LHCN-M2 (cell line): ENCODE measurements at regions not wholly inside any gene's neighbourhood (a gene's known extent, or its start where the extent isn't known, plus 50 kb on each side); places are given as distances from the start of the nearest gene placed in this dataset.

Source experiments
- DNase-seq: peaks from one replicate; pipeline ENCODE4 v3.0.0-alpha.2; 2012; ENCODE audit warnings: low read depth

DNA sequence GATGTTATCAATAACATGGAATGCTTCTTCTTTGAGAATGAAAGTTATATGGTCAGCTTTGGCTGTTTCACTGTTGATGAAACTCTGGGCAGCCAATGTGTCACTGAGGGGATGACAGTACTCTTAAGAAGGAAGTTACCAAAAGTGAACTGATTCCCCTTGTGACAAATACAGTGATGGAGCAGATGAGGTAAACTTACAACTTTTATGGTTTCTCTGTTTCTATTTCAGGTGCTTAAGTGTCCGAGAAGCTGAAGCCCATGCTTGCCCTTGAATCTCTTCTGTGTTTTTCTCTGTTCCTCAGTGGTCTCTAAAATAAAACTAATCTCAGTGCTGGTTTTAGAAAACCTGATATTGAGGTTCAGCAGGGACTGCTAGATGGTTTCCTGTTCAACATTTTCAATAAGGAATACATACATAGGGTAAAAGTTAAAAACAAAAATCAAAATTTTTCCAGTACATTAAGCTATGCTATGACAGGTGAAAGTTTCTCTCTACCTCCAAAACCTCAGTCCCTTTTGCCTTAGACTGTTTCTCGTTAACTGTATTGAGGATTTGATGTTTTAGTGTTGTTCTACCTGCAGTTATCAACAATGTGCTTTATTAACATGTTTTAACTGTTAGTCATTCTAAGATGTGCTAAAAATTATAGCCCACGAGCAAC, 454.4 kb upstream of the ADGRL4 start:
- no peak for DNase-seq

GRCh38 chr1:79457562-79458224, 451.2 kb upstream of the ADGRL4 start:
- no peak for DNase-seq

- no peak for DNase-seq
These were observed 441.9 kb upstream of the ADGRL4 start for GRCh38 chr1:79448426-79448825.

GRCh38 chr1:79441238-79441637, 434.7 kb upstream of the ADGRL4 start:
- no peak for DNase-seq

DNA sequence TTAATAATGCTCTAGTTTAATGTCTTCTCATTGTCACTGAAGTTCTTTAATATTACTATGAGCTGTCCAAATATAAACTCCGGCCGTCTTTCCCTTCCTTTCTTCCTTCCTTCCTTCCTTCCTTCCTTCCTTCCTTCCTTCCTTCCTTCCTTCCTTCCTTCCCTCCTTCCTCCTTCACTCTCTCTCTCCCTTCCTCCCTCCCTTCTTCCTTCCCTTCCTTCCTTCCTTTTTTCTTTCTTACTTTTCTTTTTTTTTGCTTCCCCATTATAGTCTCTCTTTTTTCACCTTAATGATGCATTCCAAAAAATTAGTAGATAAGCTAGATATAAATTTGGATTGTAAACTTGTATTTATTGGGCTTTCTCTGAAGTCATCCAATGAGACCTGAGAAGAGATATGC, 431.0 kb upstream of the ADGRL4 start:
- no peak for DNase-seq

GRCh38 chr1:79431340-79431739, 424.8 kb upstream of the ADGRL4 start:
- no peak for DNase-seq

DNA sequence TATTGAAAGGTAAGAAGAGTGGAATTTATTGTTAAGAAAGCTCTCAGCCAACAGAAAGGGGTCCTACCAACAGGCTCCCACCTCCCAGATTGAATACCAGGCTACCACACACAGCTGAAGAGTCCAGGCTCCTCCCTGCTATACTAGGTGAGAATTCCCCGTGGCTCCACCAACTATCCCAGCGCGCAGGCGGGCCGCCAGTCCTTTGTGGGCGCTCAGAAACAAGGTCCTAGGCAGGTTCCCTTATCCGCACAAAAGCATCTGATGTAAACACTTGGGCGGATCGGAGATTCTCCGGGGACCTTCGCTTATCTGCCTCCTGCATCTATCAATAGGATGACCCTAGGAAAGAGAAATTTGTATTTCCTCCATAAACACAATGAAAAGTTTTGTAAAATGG, 423.9 kb upstream of the ADGRL4 start:
- DNase-seq = no peak

- DNase-seq = no peak
These were observed 416.2 kb upstream of the ADGRL4 start for GRCh38 chr1:79422726-79423125.

DNA sequence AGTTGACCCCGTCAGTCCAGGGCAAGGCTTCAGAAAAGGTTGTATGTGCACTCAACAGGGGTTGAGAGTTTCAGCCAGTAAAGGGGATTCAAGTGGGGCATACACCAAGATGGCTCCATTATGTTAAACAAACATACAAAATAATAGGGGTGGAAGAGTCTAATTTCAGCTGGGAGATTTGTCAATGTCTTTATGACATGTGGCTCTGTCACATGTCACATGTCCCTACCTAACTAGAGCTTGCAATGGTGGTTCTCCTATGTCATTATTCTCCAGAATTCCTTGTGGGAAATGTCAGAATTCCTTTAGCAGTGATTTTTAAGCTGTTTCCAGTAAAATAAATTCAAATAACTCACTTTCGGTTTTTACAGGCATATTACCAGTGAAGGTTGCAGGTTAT, 392.0 kb upstream of the ADGRL4 start:
- no peak for DNase-seq

DNA sequence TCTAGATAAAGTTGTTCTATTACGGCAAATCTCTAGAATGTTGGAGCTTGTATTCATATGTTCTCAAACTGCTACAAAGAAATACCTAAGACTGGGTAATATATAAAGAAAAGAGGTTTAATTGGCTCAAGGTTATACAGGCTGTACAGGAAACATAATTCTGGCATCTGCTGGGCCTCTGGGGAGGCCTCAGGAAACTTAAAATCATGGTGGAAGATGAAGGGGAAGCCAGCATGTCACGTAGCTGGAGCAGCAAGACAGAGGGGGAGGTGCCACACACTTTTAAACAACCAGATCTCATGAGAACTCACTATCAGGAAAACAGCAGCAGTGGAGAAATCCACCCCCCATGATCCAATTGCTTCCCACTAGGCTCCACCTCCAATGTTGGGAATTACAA, 390.4 kb upstream of the ADGRL4 start:
- no peak for DNase-seq

- DNase-seq = peak; percentile 34
These were observed 382.3 kb upstream of the ADGRL4 start for GRCh38 chr1:79388694-79389361.

DNA sequence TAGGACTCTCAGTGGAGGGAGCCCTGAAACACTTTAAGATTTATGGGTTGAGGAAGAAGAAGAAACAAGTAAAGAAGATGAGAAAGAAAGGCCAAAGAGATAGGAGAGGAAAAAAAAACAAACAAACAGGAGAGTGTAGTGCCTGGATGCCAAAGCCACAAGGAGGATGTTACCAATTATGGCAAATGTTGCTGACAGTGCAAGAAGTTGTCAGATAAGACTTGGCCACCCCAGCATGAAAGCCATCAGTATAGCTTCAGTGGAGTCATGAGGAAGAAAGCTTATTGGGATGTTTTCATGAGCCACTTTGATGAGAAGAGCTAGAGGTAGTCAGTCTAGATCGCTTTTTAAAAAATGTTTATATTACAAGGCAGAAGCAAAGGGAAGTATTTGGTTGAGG, 380.2 kb upstream of the ADGRL4 start:
- no peak for DNase-seq

- DNase-seq = no peak
These were observed 373.5 kb upstream of the ADGRL4 start for GRCh38 chr1:79380078-79380477.

DNA sequence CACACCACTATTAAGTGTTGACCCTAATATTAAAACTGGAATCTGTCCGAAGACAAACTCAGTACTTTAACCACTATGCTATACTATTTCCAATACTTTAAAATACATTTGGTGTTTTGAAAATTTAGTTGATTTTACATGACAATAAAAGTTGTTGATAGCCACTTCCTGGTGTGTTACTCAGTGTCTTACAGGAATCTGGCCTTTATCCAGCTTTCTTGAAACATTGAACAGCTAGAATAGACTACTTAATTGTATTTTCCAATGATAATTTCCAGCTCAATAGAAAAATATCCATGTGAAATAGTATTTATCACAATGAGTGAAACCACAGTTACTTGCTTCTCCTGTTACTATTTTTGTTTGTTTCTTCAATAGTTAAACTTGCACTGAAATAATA, 369.6 kb upstream of the ADGRL4 start:
- no peak for DNase-seq

GRCh38 chr1:79375352-79375751, 368.8 kb upstream of the ADGRL4 start:
- no peak for DNase-seq

DNA sequence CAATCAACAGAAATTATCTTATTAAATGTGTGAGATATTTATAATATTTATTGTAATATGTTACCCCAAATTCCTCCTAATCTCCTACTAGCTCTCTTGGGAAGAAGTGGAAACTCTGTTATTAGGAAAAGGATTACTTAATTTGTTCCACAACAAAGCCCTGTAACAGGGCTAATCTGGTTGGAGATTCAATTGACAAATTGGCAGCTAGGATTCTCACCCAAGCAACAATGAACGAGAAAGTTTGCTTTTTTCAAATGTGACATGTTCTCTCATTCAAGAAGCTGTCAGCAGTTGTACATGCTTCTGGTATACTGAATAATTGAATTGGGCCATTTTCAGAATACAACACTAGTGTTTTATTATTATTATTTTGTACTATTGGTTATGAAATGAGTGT, 367.9 kb upstream of the ADGRL4 start:
- DNase-seq = no peak

- DNase-seq = peak; percentile 50
These were observed 367.1 kb upstream of the ADGRL4 start for GRCh38 chr1:79373481-79374125.

DNA sequence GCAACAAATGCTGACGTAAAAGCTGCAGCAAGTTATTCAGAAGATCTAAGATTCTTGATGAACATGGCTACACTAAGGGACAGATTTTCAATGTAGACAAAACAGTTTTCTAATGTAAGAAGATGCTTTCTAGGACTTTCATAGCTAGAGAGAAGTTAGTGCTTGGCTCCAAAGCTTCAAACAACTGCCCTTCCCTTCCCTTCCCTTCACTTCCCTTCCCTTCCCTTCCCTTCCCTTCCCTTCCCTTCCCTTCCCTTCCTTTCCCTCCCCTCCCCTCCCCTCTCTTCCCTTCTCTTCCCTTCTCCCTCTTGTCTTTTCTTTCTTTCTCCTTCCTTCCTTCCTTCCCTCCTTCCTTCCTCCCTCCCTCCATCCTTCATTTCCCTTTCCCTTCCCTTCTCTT, 365.3 kb upstream of the ADGRL4 start:
- no peak for DNase-seq

- DNase-seq = no peak
These were observed 362.6 kb upstream of the ADGRL4 start for GRCh38 chr1:79369091-79369490.

- peak; percentile 21 for DNase-seq
These were observed 358.4 kb upstream of the ADGRL4 start for GRCh38 chr1:79364896-79365295.

- DNase-seq = no peak
These were observed 356.9 kb upstream of the ADGRL4 start for GRCh38 chr1:79363430-79363829.

DNA sequence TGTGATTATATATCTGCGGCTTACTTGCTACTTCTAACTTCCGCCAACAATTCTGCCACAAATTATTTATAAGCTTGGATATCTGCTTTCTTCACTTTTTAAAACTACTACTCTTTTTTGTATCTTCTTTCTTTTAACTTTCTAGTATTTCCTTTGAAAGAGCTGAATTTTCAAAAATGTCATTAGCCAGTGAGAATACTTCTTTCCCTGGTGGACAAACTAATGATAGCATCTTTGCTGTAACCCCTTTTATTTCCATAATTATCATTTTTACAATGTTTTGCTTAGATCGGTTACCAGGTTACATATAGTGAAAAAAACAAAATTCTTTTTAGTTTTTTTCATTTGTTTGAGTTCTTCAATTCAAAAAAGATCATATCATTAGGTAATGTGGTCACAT, 355.9 kb upstream of the ADGRL4 start:
- DNase-seq = no peak

DNA sequence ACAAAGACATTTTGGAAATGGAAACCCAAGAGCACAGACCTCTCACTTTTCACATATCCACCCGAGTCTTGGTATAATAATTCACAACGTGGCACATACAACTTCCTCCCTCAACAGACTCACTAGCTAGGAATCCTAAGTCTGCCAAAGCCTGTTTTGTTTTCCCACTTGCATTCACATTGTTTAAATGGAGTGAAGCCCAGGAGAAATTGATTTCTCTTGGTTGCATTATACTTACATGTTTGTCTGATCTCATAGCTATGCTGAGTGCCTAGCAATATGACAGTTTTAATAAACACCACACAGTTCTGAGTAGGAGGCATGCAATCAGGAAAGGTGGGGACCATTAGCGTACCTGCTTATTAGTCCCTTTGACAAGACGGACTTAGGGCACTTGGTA, 348.6 kb upstream of the ADGRL4 start:
- peak; percentile 15 for DNase-seq
